ENCODE measurements at regions not wholly inside any gene's neighbourhood (a gene's known extent, or its start where the extent isn't known, plus 50 kb on each side); places are given as distances from the start of the nearest gene placed in this dataset.
A peak's percentile ranks its signal among the peaks of the same experiment; 100 is the strongest.
"Not testable (repeated sequence)": the region's sequence is repeated elsewhere in the genome, so short reads cannot be mapped to it uniquely, and the experiment has no call there.

DNA sequence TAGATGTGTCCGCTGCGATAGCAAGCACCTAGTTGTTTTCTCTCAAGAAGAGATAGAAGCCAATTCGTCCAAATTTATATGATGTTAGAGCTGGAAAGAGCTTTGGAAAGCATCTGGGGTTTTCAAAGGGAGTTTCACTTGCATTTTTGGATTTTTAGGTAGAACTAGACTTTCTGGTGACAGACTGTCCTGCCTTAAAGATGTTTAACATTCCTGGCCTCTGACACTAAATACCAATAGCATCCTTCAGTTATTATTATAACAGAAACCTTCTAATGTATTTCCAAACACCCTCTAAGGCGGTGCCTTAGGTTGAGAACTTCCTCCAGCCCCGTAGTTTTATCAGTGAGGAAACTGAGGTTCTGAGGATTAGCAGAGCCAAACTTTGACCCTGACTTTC lies 305.3 kb downstream of the SATB1 start:
- DNase-seq, result no peak

DNA sequence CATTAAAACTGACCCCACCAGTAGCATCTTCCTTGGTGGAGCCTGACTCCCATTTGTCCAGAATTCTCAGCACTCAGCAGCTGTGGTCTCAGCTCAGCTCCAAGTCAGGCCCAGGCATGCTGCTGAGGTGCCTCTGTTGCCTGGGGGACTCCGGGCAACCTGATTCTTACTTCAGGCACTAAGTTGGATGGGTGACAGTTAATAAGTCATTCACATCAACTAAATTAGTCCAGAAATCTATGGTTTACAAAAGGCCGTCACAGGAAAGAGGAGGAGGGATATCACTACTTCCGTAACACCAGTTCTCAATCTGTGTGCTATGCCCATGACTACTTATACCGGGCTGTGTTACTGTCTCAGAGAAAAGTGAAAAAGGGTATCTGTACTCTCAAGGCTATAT lies 310.2 kb downstream of the SATB1 start:
- DNase-seq, result peak; percentile 13

DNA sequence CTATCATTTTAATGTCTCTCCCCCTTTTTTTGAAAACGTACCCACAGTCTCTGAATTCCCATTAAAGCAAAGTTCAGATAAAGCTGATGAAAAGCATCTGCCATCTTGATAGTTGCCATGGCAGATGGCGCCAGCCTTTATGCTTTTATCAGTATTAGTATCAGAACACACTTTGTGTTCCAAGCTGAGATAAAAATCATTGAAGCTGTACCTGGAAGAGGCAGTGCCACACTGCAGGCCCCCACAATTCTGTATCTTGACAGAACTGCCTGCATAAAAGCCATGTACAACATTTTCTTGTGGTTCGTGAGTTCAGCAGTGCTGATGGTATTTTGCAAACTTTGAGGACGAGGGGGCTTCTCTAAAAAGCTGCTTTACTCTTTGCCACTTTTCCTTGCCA lies 311.7 kb downstream of the SATB1 start:
- no peak for DNase-seq

GRCh38 chr3:18112674-18113375 lies 312.3 kb downstream of the SATB1 start:
- no peak for DNase-seq

GRCh38 chr3:18111796-18112232 lies 313.3 kb downstream of the SATB1 start:
- DNase-seq, result no peak

DNA sequence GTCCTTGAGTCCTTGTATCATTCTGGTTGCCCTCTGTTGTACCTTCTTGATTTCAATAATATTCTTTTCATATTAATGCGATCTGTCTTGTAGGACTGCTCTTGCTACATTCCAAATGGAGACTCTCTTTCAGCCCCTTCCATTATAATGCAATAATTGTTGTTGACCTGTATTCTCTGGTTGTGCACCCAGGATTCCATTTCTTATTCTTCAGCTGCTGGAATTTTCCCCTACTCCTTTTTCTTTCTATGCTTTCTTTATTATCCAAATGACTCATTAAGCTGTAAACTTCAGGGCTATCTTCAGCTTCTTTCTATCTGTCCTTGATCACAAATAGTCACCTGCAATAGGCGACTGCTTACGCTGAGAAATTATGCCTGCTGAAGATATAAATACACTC lies 321.5 kb downstream of the SATB1 start:
- DNase-seq, result no peak

DNA sequence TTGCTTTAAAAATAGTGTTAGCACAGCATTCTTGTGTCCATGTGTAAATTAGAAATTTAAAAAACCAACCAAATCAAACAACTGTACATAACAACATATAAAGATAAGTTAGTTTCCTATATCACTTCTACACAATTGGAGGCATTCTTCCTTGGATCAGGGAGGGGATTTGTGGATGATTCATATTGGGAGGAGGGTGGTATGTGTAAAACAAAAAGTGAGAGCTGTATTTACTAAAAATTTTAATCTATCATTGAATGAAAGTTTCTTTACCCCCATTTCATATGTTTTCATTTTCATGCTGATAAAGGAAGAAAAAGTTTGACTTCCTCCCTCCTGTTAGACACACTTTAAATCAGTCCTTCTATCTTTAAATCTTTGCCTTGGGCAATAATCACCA lies 325.0 kb downstream of the SATB1 start:
- DNase-seq, result no peak

GRCh38 chr3:18099611-18100010 lies 325.5 kb downstream of the SATB1 start:
- no peak for DNase-seq

DNA sequence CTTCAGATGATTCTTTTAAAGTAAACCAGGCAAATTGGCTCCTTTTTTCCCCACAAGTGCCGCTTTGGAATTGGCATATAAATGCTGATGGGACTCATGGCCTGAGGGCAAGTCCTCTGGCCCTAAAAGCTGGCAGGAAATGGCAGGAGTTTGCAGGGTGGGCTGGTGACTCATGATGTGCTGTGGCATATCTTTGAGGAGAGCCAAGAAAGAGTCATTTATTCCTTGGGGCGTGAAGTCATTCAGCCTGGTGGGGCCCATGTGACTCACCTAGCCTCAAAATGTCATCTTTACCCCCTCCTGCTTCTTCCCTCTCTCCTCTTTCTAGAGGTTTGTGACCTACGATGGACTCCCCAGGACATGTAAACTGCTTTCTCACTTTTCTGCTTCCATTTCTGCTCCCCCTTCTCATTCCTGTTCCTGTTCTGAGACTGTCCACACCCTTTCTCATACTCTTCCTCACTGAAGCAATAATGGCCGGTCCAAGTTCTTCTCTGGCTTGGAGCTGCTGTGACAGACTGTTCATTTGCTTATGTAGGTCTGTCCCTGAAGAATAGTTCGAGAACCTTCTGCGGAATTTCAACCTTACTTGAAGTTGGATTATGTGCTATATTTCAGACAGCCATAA lies 326.1 kb downstream of the SATB1 start:
- DNase-seq, result no peak

- no peak for DNase-seq
Measured at GRCh38 chr3:18097989-18098388, 327.1 kb downstream of the SATB1 start.

- DNase-seq, result no peak
Measured at GRCh38 chr3:18097473-18097872, 327.7 kb downstream of the SATB1 start.

GRCh38 chr3:18092726-18093125 lies 332.4 kb downstream of the SATB1 start:
- no peak for DNase-seq

DNA sequence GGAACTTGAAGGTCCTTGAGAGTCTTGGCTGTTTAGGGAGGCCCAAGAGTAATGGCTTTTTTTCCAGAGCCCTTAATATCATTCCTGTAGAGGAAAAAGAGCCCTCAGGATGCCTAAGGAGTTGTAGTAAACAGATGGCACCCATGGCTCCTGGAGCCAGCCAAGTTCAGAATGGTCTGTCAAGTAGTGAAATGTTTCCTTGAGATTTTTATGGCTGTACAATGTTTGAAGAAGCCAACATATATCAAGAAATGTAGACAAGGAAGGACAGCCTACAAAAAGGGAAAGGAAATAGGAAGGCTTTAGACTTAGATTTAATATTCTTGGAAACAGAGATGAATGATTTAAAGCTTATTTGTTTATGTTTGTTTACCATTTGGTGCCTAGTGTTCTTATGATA lies 334.8 kb downstream of the SATB1 start:
- no peak for DNase-seq

GRCh38 chr3:18087988-18088387 lies 337.2 kb downstream of the SATB1 start:
- DNase-seq, result peak; percentile 8

DNA sequence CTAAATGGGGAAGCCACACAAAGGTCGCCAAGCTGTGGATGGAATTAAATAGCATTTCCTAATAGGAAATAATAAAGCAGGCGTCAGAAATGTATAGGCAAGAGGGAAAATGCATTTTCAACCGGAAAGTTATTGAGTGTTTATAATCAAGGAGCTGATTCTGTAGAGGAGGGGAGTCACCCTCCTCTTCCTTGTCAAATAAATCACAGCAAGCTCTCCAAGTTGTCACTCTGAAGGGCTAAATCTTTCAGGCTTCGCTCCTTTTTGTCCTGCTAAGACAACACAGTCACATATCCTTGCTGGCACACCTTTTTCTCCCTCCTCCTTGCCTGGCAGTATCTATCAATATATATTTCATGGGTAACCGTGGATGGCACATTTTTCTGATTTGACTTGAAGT lies 338.4 kb downstream of the SATB1 start:
- DNase-seq, result no peak

DNA sequence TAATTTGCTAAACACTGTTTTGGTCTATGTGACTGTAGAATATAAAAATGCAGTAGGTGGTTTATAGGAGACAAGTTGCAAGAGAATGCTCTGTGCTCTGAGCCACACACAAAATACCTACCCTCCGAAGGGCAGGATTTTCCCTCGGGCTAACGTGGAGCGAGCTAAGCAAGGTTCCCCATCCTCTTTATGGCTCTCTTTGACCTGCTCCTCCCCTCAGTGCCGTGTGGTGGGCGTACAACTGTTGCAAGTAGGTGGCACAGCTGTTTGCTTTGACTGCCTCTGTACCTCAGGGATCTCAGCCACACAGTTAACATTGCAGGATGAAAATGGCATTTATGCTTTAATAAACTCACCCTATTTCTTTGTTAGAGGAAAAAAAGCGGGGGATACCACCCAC lies 339.1 kb downstream of the SATB1 start:
- peak; percentile 35 for DNase-seq

GRCh38 chr3:18085429-18085828 lies 339.7 kb downstream of the SATB1 start:
- no peak for DNase-seq

DNA sequence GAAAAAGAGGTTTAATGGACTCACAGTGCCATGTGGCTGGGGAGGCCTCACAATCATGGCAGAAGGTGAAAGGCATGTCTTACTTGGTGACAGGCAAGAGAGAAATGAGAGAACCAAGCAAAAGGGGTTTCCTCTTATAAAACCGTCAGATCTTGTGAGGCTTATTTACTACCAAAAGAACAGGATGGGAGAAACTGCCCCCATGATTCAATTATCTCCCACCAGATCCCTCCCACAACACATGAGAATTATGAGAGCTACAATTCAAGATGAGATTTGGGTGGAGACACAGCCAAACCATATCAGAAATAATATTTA lies 340.8 kb upstream of the TBC1D5 start:
- DNase-seq, result not testable (repeated sequence)

DNA sequence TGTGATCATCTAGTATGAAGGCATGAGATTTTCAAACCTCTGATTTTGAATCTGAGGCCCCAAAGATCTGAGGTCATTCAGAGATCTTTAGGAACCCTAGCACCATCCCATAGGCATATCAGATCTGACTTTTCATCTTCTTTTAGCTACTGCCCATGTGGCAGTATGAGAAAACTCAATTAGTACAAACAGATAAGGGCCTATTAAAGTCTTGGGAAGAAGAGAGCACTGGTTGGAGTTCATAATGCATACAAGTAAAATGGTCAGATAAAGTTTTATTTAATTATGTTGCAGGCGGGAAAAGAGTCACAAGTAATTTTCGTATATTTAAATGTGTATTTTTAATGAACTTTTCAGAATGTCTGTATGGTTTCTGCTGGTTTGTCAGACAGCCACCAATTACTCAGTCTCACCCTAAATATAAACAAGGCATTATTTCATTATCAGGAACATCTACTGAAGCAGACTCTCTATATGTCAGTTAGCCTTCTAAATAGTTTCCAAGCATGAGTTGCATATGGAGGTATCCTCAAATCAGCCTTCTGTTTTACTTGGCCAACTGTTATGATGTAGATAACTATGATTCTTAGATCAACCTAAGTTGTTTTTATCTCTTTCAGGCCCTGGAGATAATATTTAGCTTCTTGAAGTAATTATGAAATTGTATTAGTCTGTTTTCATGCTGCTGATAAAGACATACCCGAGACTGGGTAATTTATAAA lies 340.3 kb upstream of the TBC1D5 start:
- no peak for DNase-seq

- DNase-seq, result peak; percentile 0
Measured at GRCh38 chr3:18080198-18080689, 337.8 kb upstream of the TBC1D5 start.

- DNase-seq, result no peak
Measured at GRCh38 chr3:18079739-18080138, 337.3 kb upstream of the TBC1D5 start.

DNA sequence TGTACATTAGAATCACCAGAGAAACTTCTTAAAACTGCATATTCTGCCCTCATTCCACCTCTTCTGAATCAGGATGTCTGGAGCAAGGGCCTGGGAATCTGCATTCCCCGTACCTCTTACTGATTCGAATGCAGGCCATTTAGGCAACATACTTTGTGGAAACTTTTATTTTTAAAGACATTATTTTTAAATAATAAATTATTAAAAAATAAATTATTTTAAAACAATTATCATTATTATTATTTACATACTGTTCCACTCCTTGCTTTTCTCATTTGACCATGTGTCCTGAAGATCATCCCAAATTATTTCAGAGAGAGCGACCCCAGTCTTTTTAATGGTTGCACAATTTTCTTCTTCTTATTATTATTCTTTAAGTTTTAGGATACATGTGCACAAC lies 336.6 kb upstream of the TBC1D5 start:
- no peak for DNase-seq

- DNase-seq, result no peak
Measured at GRCh38 chr3:18077128-18077840, 334.9 kb upstream of the TBC1D5 start.

DNA sequence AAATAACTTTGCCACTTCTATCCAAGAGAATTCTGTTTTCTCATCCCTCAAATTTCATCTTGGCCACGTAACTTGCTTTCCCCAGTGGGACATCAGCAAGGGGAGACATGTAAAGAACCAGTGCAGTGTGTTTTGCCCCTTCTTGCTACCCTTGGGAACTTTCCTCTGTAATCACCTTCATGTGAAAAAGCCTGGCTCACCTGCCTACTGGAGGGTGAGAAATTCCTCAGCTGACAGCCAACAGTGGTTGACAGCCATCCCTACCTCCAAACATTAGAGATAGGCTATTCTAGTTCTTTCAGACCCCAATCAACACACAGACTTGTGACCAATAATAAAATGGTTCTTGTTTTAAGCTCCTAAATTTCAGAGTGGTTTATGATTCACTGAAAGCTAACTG lies 333.9 kb upstream of the TBC1D5 start:
- no peak for DNase-seq

All from NCI-H2171 treated with DMSO at 0.1 percent for 48 hours (cell line).